ENCODE measurements at regions not wholly inside any gene's neighbourhood (a gene's known extent, or its start where the extent isn't known, plus 50 kb on each side); places are given as distances from the start of the nearest gene placed in this dataset.

DNA sequence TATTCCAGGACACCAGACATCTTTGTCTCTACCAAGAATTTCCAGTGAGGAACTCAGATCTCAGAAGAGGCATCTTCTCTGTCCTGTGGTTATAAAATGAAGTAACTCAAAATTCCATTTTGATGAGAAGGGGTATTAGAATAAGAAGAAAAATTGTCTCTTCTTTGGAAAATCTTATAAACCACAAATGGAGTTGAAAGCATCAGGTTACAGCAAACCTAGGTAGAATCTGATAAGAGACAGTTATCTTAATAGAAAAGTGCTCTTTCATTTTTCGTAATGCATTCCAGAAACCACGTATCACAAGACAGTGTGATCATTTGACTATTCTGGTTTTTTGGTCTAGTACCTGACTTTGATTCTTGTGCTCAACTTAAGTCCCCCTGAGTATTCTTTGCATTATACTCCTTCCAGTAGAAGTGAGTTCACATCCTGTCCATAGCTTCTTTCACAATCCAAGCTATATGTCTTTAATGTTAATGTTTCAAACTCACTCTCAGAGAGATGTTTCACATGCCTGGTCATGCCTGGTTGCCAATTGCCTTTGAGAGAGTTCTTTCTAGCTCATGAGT is 120.9 kb upstream of the PRDX6 start:
- Mint-ChIP-seq H3K4me3 (ENCODE audit: unreplicated experiment) (no peak overlapping the region), H3K27me3 (ENCODE audit: insufficient read depth, unreplicated experiment) (no peaks in the 10 kb centered on the region), H3K27ac (ENCODE audit: unreplicated experiment) (no peak overlapping the region), H3K4me1 (ENCODE audit: low read depth, unreplicated experiment) (no peaks in the 10 kb centered on the region), H3K36me3 (ENCODE audit: insufficient read depth, unreplicated experiment) (peaks cover 6% of the 10 kb centered on the region), H3K9me3 (ENCODE audit: unreplicated experiment) (peaks cover 40% of the 10 kb centered on the region)
- Histone ChIP-seq H3K9me3 (peaks cover 13% of the 10 kb centered on the region; the same call in 1 of the 2 replicates), H3K36me3 (ENCODE audit: control insufficient read depth, insufficient read depth, low read length) (no peaks in the 10 kb centered on the region), H3K4me1 (no peaks in the 10 kb centered on the region), H3K27me3 (replicated peaks; ENCODE audit: control insufficient read depth, insufficient read depth, low read length) (no peaks in the 10 kb centered on the region), H3K4me3 (ENCODE audit: low read depth, low read length) (no peak overlapping the region)
- DNase-seq: no peak
- POLR2A ChIA-PET: no interaction called here
- CTCF ChIA-PET: no interaction called here
- intact Hi-C loops (cut with micrococcal nuclease; ENCODE audit: unreplicated experiment): no loop called here
- TF ChIP-seq, protein P1, sequence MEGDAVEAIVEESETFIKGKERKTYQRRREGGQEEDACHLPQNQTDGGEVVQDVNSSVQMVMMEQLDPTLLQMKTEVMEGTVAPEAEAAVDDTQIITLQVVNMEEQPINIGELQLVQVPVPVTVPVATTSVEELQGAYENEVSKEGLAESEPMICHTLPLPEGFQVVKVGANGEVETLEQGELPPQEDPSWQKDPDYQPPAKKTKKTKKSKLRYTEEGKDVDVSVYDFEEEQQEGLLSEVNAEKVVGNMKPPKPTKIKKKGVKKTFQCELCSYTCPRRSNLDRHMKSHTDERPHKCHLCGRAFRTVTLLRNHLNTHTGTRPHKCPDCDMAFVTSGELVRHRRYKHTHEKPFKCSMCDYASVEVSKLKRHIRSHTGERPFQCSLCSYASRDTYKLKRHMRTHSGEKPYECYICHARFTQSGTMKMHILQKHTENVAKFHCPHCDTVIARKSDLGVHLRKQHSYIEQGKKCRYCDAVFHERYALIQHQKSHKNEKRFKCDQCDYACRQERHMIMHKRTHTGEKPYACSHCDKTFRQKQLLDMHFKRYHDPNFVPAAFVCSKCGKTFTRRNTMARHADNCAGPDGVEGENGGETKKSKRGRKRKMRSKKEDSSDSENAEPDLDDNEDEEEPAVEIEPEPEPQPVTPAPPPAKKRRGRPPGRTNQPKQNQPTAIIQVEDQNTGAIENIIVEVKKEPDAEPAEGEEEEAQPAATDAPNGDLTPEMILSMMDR (IDR thresholded peaks at IDR 0.05; ENCODE audit: insufficient read depth in 1 of 2, low read depth in 1 of 2, low read length in 1 of 2, severe bottlenecking in 1 of 2, unreplicated experiment in 1 of 2): no peak
- no TSS peak for BruUV-seq (replicated peaks)

DNA sequence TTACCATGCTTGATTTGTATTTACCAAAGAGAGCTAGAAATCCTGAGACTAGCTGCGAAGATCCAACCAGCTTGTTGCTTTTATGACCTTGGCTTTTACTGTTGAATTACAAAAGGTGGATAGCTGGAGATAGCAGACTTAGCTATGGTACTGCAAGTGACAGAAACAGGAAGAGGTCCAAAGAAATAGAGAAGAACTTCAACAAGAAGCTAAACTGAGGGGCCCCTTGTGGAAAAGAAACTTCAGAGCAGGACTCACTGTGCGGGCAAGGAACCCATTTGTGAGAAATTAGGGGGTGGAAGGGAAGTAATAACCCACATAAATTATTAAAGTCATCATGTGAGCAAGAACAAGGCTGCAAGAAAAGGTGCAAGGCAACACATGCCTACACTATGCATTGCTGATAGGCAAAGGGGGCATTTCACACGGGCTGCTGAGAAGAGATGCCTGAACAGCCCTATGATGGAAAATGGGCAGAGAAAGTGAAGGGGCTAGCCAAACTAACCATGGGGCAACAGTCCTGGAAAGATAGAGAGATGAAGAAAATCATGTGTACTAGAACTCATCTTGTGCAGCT is 116.6 kb upstream of the PRDX6 start:
- Histone ChIP-seq H3K4me1 (no peaks in the 10 kb centered on the region), H3K36me3 (ENCODE audit: control insufficient read depth, insufficient read depth, low read length) (no peaks in the 10 kb centered on the region), H3K27me3 (replicated peaks; ENCODE audit: control insufficient read depth, insufficient read depth, low read length) (no peaks in the 10 kb centered on the region), H3K9me3 (no peaks in the 10 kb centered on the region), H3K4me3 (ENCODE audit: low read depth, low read length) (no peak overlapping the region)
- Mint-ChIP-seq H3K27ac (ENCODE audit: unreplicated experiment) (no peak overlapping the region), H3K36me3 (ENCODE audit: insufficient read depth, unreplicated experiment) (no peaks in the 10 kb centered on the region), H3K27me3 (ENCODE audit: insufficient read depth, unreplicated experiment) (no peaks in the 10 kb centered on the region), H3K9me3 (ENCODE audit: unreplicated experiment) (no peaks in the 10 kb centered on the region), H3K4me1 (ENCODE audit: low read depth, unreplicated experiment) (no peaks in the 10 kb centered on the region), H3K4me3 (ENCODE audit: unreplicated experiment) (no peak overlapping the region)
- ChIA-PET POLR2A (no interaction called here), CTCF (no interaction called here)
- TF ChIP-seq, protein P1 (IDR thresholded peaks at IDR 0.05; ENCODE audit: insufficient read depth in 1 of 2, low read depth in 1 of 2, low read length in 1 of 2, severe bottlenecking in 1 of 2, unreplicated experiment in 1 of 2): no peak
- no TSS peak for BruUV-seq (replicated peaks)
- intact Hi-C loops (cut with micrococcal nuclease; ENCODE audit: unreplicated experiment): no loop called here
- DNase-seq: no peak

DNA sequence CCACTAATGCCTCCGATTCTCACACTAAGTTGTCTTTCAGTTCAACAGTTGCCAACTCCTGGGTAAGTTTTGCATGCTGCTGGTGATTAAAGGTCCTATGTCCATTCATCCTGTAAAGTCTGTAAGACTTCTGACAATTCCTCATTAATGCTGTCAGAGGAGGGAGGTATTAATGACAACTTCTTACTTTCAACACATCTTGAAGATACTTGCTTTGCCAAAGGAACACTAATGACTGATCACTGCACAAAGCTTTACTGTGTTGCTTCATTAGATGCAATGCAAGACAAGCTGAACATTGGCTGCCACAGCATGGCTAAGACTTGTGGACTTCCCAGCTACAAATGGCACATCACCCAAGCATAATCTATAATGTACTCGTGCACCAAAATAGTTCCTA is 114.6 kb upstream of the PRDX6 start:
- Histone ChIP-seq H3K4me1 (no peaks in the 10 kb centered on the region), H3K27me3 (replicated peaks; ENCODE audit: control insufficient read depth, insufficient read depth, low read length) (no peaks in the 10 kb centered on the region), H3K4me3 (ENCODE audit: low read depth, low read length) (no peak overlapping the region), H3K9me3 (no peaks in the 10 kb centered on the region), H3K36me3 (ENCODE audit: control insufficient read depth, insufficient read depth, low read length) (no peaks in the 10 kb centered on the region)
- TF ChIP-seq, protein P1 (IDR thresholded peaks at IDR 0.05; ENCODE audit: insufficient read depth in 1 of 2, low read depth in 1 of 2, low read length in 1 of 2, severe bottlenecking in 1 of 2, unreplicated experiment in 1 of 2): no peak
- H3K9me3 Mint-ChIP-seq (ENCODE audit: unreplicated experiment): no peaks in the 10 kb centered on the region
- H3K4me3 Mint-ChIP-seq (ENCODE audit: unreplicated experiment): no peak overlapping the region
- no peak for DNase-seq
- no TSS peak for BruUV-seq (replicated peaks)
- POLR2A ChIA-PET: no interaction called here
- no peaks in the 10 kb centered on the region for H3K4me1 Mint-ChIP-seq (ENCODE audit: low read depth, unreplicated experiment)
- H3K27ac Mint-ChIP-seq (ENCODE audit: unreplicated experiment): no peak overlapping the region
- intact Hi-C loops (cut with micrococcal nuclease; ENCODE audit: unreplicated experiment): no loop called here
- H3K27me3 Mint-ChIP-seq (ENCODE audit: insufficient read depth, unreplicated experiment): no peaks in the 10 kb centered on the region
- CTCF ChIA-PET: no interaction called here
- H3K36me3 Mint-ChIP-seq (ENCODE audit: insufficient read depth, unreplicated experiment): no peaks in the 10 kb centered on the region
